HG03095 (cell line): ENCODE measurements at regions not wholly inside any gene's neighbourhood (a gene's known extent, or its start where the extent isn't known, plus 50 kb on each side); places are given as distances from the start of the nearest gene placed in this dataset.

ENCODE experiments used
- ATAC-seq: cut with Tn5 transposase; IDR thresholded peaks from one replicate; pipeline ENCODE4 v1.9.1; 2021; ENCODE audit warnings: moderate library complexity; ENCODE audit not compliant: unreplicated experiment

GRCh38 chr16:76612497-76612896 is 335.3 kb downstream of the CNTNAP4 start:
- no peak for ATAC-seq

GRCh38 chr16:76614269-76614668 is 337.1 kb downstream of the CNTNAP4 start:
- ATAC-seq, result no peak

GRCh38 chr16:76622876-76623275 is 345.7 kb downstream of the CNTNAP4 start:
- no peak for ATAC-seq

GRCh38 chr16:76634847-76635697 is 357.9 kb downstream of the CNTNAP4 start:
- ATAC-seq, result no peak

- ATAC-seq, result no peak
Measured at GRCh38 chr16:76639685-76640289, 362.6 kb downstream of the CNTNAP4 start.

GRCh38 chr16:76650582-76650981 is 373.4 kb downstream of the CNTNAP4 start:
- no peak for ATAC-seq

GRCh38 chr16:76653390-76654026 is 376.3 kb downstream of the CNTNAP4 start:
- ATAC-seq, result no peak

- no peak for ATAC-seq
Measured at GRCh38 chr16:76654088-76654820, 377.1 kb downstream of the CNTNAP4 start.

GRCh38 chr16:76656994-76657393 is 379.8 kb downstream of the CNTNAP4 start:
- no peak for ATAC-seq

GRCh38 chr16:76661691-76662235 is 384.6 kb downstream of the CNTNAP4 start:
- no peak for ATAC-seq

- no peak for ATAC-seq
Measured at GRCh38 chr16:76665571-76666275, 388.5 kb downstream of the CNTNAP4 start.

- no peak for ATAC-seq
Measured at GRCh38 chr16:76668207-76668725, 391.1 kb downstream of the CNTNAP4 start.

- ATAC-seq, result no peak
Measured at GRCh38 chr16:76669288-76669687, 392.1 kb downstream of the CNTNAP4 start.

GRCh38 chr16:76670125-76670857 is 393.1 kb downstream of the CNTNAP4 start:
- ATAC-seq, result no peak

- no peak for ATAC-seq
Measured at GRCh38 chr16:76676356-76676755, 399.2 kb downstream of the CNTNAP4 start.

GRCh38 chr16:76681296-76681695 is 404.1 kb downstream of the CNTNAP4 start:
- no peak for ATAC-seq

- ATAC-seq, result no peak
Measured at GRCh38 chr16:76683051-76683450, 405.9 kb downstream of the CNTNAP4 start.

- ATAC-seq, result no peak
Measured at GRCh38 chr16:76696876-76697275, 419.7 kb downstream of the CNTNAP4 start.

- ATAC-seq, result no peak
Measured at GRCh38 chr16:76705892-76706291, 428.7 kb downstream of the CNTNAP4 start.
